Neuronal stem cell (in vitro differentiated cells): ENCODE measurements at regions not wholly inside any gene's neighbourhood (a gene's known extent, or its start where the extent isn't known, plus 50 kb on each side); places are given as distances from the start of the nearest gene placed in this dataset.

Source experiments
- DNase-seq: peaks from one replicate; pipeline ENCODE4 v3.0.0-alpha.2; 2013; ENCODE audit warnings: low spot score
- H2AFZ ChIP-seq: one replicate; pipeline ENCODE4 v1.6.1; 2013; ENCODE audit warnings: mild to moderate bottlenecking, low read length, inconsistent platforms
- H2AK5ac ChIP-seq: 2 replicates; pipeline ENCODE4 v1.6.1; 2013; ENCODE audit warnings: low read depth, mild to moderate bottlenecking, inconsistent platforms, low read length, moderate library complexity, mixed read lengths
- H2BK120ac ChIP-seq: 2 replicates; pipeline ENCODE4 v1.6.1; 2013; ENCODE audit warnings: low read depth, mild to moderate bottlenecking, inconsistent platforms, low read length, moderate library complexity, mixed read lengths
- H2BK12ac ChIP-seq: one replicate; pipeline ENCODE4 v1.6.1; 2013; ENCODE audit warnings: low read length, inconsistent platforms
- H2BK15ac ChIP-seq: 2 replicates; pipeline ENCODE4 v1.6.1; 2013; ENCODE audit warnings: mild to moderate bottlenecking, low read length, inconsistent platforms, mixed read lengths
- H2BK5ac ChIP-seq: one replicate; pipeline ENCODE4 v1.6.1; 2013; ENCODE audit warnings: inconsistent platforms, mild to moderate bottlenecking, low read length, moderate library complexity
- H3K14ac ChIP-seq: one replicate; pipeline ENCODE4 v1.6.1; 2013; ENCODE audit warnings: low read length, inconsistent platforms
- H3K18ac ChIP-seq: 2 replicates; pipeline ENCODE4 v1.6.1; 2013; ENCODE audit warnings: low read length, inconsistent platforms
- H3K23ac ChIP-seq: 2 replicates; pipeline ENCODE4 v1.6.1; 2013; ENCODE audit warnings: low read depth, mild to moderate bottlenecking, mixed read lengths, low read length, inconsistent platforms; ENCODE audit not compliant: poor library complexity
- H3K27ac ChIP-seq: replicated peaks from 3 replicates; pipeline ENCODE4 v1.5.1; 2013; ENCODE audit warnings: low read length, inconsistent platforms
- H3K27me3 ChIP-seq, 3 experiments: 2 replicates each; pipeline ENCODE4 v1.6.1; 2013; ENCODE audit warnings: low read length in 3 of 3, mild to moderate bottlenecking in 2 of 3, inconsistent platforms in 1 of 3, low read depth in 1 of 3, mixed read lengths in 1 of 3, moderate library complexity in 1 of 3; ENCODE audit not compliant: control insufficient read depth in 3 of 3, insufficient read depth in 3 of 3
- H3K36me3 ChIP-seq, 2 donors: replicated peaks in 1 of 2; 2 replicates each; pipeline ENCODE4 v1.6.1; 2013; ENCODE audit warnings: low read length in 2 of 2; ENCODE audit not compliant: control insufficient read depth in 2 of 2, insufficient read depth in 2 of 2
- H3K4ac ChIP-seq: 2 replicates; pipeline ENCODE4 v1.6.1; 2013; ENCODE audit warnings: inconsistent platforms, mild to moderate bottlenecking, low read length, moderate library complexity
- H3K4me1 ChIP-seq, 2 donors: 1 replicate in 1 of 2; 2 replicates in 1 of 2; pipeline ENCODE4 v1.6.1; 2013; ENCODE audit warnings: low read length in 2 of 2, low read depth in 1 of 2; ENCODE audit not compliant: control insufficient read depth in 2 of 2, insufficient read depth in 1 of 2
- H3K4me2 ChIP-seq: one replicate; pipeline ENCODE4 v1.6.1; 2013; ENCODE audit warnings: mild to moderate bottlenecking, low read length, inconsistent platforms; ENCODE audit not compliant: insufficient read depth, poor library complexity, severe bottlenecking
- H3K4me3 ChIP-seq, 2 donors: 2 replicates each; pipeline ENCODE4 v1.5.1; 2013; ENCODE audit warnings: low read length in 2 of 2, mild to moderate bottlenecking in 2 of 2, inconsistent platforms in 1 of 2, moderate library complexity in 1 of 2
- H3K79me1 ChIP-seq: one replicate; pipeline ENCODE4 v1.6.1; 2013; ENCODE audit warnings: low read depth, mild to moderate bottlenecking, inconsistent platforms, low read length, moderate library complexity
- H3K9ac ChIP-seq: one replicate; pipeline ENCODE4 v1.6.1; 2013; ENCODE audit warnings: mild to moderate bottlenecking, low read depth, low read length, inconsistent platforms; ENCODE audit not compliant: poor library complexity
- H3K9me3 ChIP-seq, 2 donors: replicated peaks in 1 of 2; 2 replicates each; pipeline versions ENCODE3 to v1.6.1; 2013; ENCODE audit warnings: low read length in 2 of 2, mild to moderate bottlenecking in 2 of 2, inconsistent platforms in 1 of 2, low read depth in 1 of 2, mixed read lengths in 1 of 2, moderate library complexity in 1 of 2; ENCODE audit not compliant: control insufficient read depth in 2 of 2, insufficient read depth in 1 of 2
- H4K8ac ChIP-seq: one replicate; pipeline ENCODE4 v1.6.1; 2013; ENCODE audit warnings: low read depth, mild to moderate bottlenecking, inconsistent platforms, low read length, moderate library complexity
- H4K91ac ChIP-seq: one replicate; pipeline ENCODE4 v1.6.1; 2013; ENCODE audit warnings: low read length, low read depth, mild to moderate bottlenecking, inconsistent platforms; ENCODE audit not compliant: poor library complexity
- WGBS, 2 donors: extraction: QIAGEN DNeasy Blood & Tissue Kit; methylation state at CpG; one replicate each; pipeline ENCODE4 v1.1.7; 2013; ENCODE audit warnings: missing lambda C conversion rate in 2 of 2, mixed read lengths in 1 of 2; ENCODE audit not compliant: insufficient read length in 2 of 2, insufficient replicate concordance in 1 of 2; ENCODE audit errors: extremely low coverage in 2 of 2; 5-methylcytosine and 5-hydroxymethylcytosine counted together

GRCh38 chr3:144444061-144444460 is 472.4 kb downstream of the DIPK2A start:
- no peaks in the 10 kb centered on the region for H3K36me3 ChIP-seq
- H3K23ac ChIP-seq: no peak overlapping the region
- no peak overlapping the region for H2BK12ac ChIP-seq
- no peak overlapping the region for H4K91ac ChIP-seq
- no peaks in the 10 kb centered on the region for H3K4me1 ChIP-seq
- H3K79me1 ChIP-seq: no peaks in the 10 kb centered on the region
- H4K8ac ChIP-seq: no peak overlapping the region
- H3K4me2 ChIP-seq: no peak overlapping the region
- H3K18ac ChIP-seq: no peak overlapping the region
- H2AK5ac ChIP-seq: no peak overlapping the region
- DNase-seq: no peak
- H2AFZ ChIP-seq: no peak overlapping the region
- no peak overlapping the region for H3K4me3 ChIP-seq
- no CpG with 5 or more reads among the region's 2 CpGs for WGBS, 2 donors
- no peak overlapping the region for H3K14ac ChIP-seq
- H3K27ac ChIP-seq: no peak overlapping the region
- no peak overlapping the region for H2BK15ac ChIP-seq
- H3K9ac ChIP-seq: no peak overlapping the region
- no peak overlapping the region for H3K4ac ChIP-seq
- H3K27me3 ChIP-seq: no peaks in the 10 kb centered on the region
- no peak overlapping the region for H2BK5ac ChIP-seq
- H3K9me3 ChIP-seq: no peaks in the 10 kb centered on the region
- H2BK120ac ChIP-seq: no peak overlapping the region

- no peaks in the 10 kb centered on the region for H3K79me1 ChIP-seq
- no peak overlapping the region for H2AK5ac ChIP-seq
- no peak overlapping the region for H2BK12ac ChIP-seq
- H3K9ac ChIP-seq: no peak overlapping the region
- H3K4me2 ChIP-seq: no peak overlapping the region
- H3K23ac ChIP-seq: no peak overlapping the region
- no peak overlapping the region for H3K4ac ChIP-seq
- no peak overlapping the region for H3K18ac ChIP-seq
- no peak overlapping the region for H2BK120ac ChIP-seq
- H3K9me3 ChIP-seq: no peaks in the 10 kb centered on the region
- H3K4me1 ChIP-seq: no peaks in the 10 kb centered on the region
- no peaks in the 10 kb centered on the region for H3K36me3 ChIP-seq
- H3K27ac ChIP-seq: no peak overlapping the region
- no peaks in the 10 kb centered on the region for H3K27me3 ChIP-seq
- H3K4me3 ChIP-seq: no peak overlapping the region
- H2AFZ ChIP-seq: no peak overlapping the region
- no peak overlapping the region for H2BK5ac ChIP-seq
- no peak overlapping the region for H3K14ac ChIP-seq
- DNase-seq: no peak
- no CpG with 5 or more reads among the region's 4 CpGs for WGBS, 2 donors
- no peak overlapping the region for H4K91ac ChIP-seq
- no peak overlapping the region for H2BK15ac ChIP-seq
- no peak overlapping the region for H4K8ac ChIP-seq
Observed at GRCh38 chr3:144444546-144444945, 472.9 kb downstream of the DIPK2A start.

- no peaks in the 10 kb centered on the region for H3K4me1 ChIP-seq
- no peak overlapping the region for H2BK5ac ChIP-seq
- no peak overlapping the region for H3K18ac ChIP-seq
- H3K23ac ChIP-seq: no peak overlapping the region
- no peak overlapping the region for H2BK120ac ChIP-seq
- H4K8ac ChIP-seq: no peak overlapping the region
- WGBS, 2 donors: no CpG with 5 or more reads among the region's 5 CpGs
- DNase-seq: no peak
- no peak overlapping the region for H2BK12ac ChIP-seq
- no peaks in the 10 kb centered on the region for H3K27me3 ChIP-seq
- H3K9me3 ChIP-seq: no peaks in the 10 kb centered on the region
- H2AFZ ChIP-seq: peak overlapping the region; percentile 32
- H3K9ac ChIP-seq: no peak overlapping the region
- no peak overlapping the region for H3K4me3 ChIP-seq
- no peak overlapping the region for H3K4ac ChIP-seq
- H3K4me2 ChIP-seq: no peak overlapping the region
- H4K91ac ChIP-seq: no peak overlapping the region
- H3K14ac ChIP-seq: no peak overlapping the region
- no peak overlapping the region for H2BK15ac ChIP-seq
- H3K36me3 ChIP-seq: no peaks in the 10 kb centered on the region
- H2AK5ac ChIP-seq: no peak overlapping the region
- no peaks in the 10 kb centered on the region for H3K79me1 ChIP-seq
- no peak overlapping the region for H3K27ac ChIP-seq
Observed at GRCh38 chr3:144455841-144456440, 484.3 kb downstream of the DIPK2A start.

GRCh38 chr3:144457758-144458157 is 486.1 kb downstream of the DIPK2A start:
- no peak overlapping the region for H2AFZ ChIP-seq

More at GRCh38 chr3:144457758-144458157, 486.1 kb downstream of the DIPK2A start:
- no peak overlapping the region for H3K4me2 ChIP-seq
- no peak for DNase-seq
- no peak overlapping the region for H3K4me3 ChIP-seq
- H3K36me3 ChIP-seq: no peaks in the 10 kb centered on the region
- H3K14ac ChIP-seq: no peak overlapping the region
- no peak overlapping the region for H2BK120ac ChIP-seq
- H2BK12ac ChIP-seq: no peak overlapping the region
- no peak overlapping the region for H3K27ac ChIP-seq
- H3K9ac ChIP-seq: no peak overlapping the region
- H4K8ac ChIP-seq: no peak overlapping the region
- no peaks in the 10 kb centered on the region for H3K79me1 ChIP-seq
- H3K27me3 ChIP-seq: no peaks in the 10 kb centered on the region
- H2BK5ac ChIP-seq: no peak overlapping the region
- no peak overlapping the region for H2BK15ac ChIP-seq
- H3K23ac ChIP-seq: no peak overlapping the region
- no peaks in the 10 kb centered on the region for H3K4me1 ChIP-seq
- no peak overlapping the region for H3K4ac ChIP-seq
- H3K9me3 ChIP-seq: no peaks in the 10 kb centered on the region
- H4K91ac ChIP-seq: no peak overlapping the region
- no peak overlapping the region for H3K18ac ChIP-seq
- no peak overlapping the region for H2AK5ac ChIP-seq
